Keratinocyte (primary cell): ENCODE measurements at regions not wholly inside any gene's neighbourhood (a gene's known extent, or its start where the extent isn't known, plus 50 kb on each side); places are given as distances from the start of the nearest gene placed in this dataset.

ENCODE experiments used
- DNase-seq: peaks from one replicate; pipeline ENCODE4 v3.0.0-alpha.2; 2011; ENCODE audit warnings: low read depth, missing footprints, low spot score
- FAIRE-seq: peaks from 2 replicates; lab custom pipeline; 2011; peaks lifted over from hg19 to GRCh38; lab: Jason Lieb, UNC
- H2AFZ ChIP-seq: 2 replicates; pipeline ENCODE4 v1.6.0; 2012; ENCODE audit warnings: low read length, control low read depth, inconsistent platforms; ENCODE audit not compliant: control insufficient read depth
- H3K27ac ChIP-seq: 2 replicates; pipeline ENCODE4 v1.5.1; 2011; ENCODE audit warnings: low read length; ENCODE audit not compliant: control insufficient read depth, insufficient read depth
- H3K27me3 ChIP-seq: 3 replicates; pipeline ENCODE4 v1.6.0; 2011; ENCODE audit warnings: low read length; ENCODE audit not compliant: control insufficient read depth, insufficient read depth; ENCODE audit errors: extremely low read depth
- H3K36me3 ChIP-seq, 2 experiments: 2 replicates in 1 of 2; 3 replicates in 1 of 2; pipeline ENCODE4 v1.5.1; 2011; ENCODE audit warnings: low read length in 2 of 2, mild to moderate bottlenecking in 1 of 2; ENCODE audit not compliant: control insufficient read depth in 2 of 2, insufficient read depth in 2 of 2; ENCODE audit errors: extremely low read depth in 1 of 2
- H3K4me1 ChIP-seq: 3 replicates; pipeline ENCODE4 v1.5.1; 2011; ENCODE audit warnings: low read length; ENCODE audit not compliant: control insufficient read depth, insufficient read depth; ENCODE audit errors: extremely low read depth
- H3K4me2 ChIP-seq: 3 replicates; pipeline ENCODE4 v1.6.0; 2011; ENCODE audit warnings: low read depth, low read length; ENCODE audit not compliant: control insufficient read depth, insufficient read depth; ENCODE audit errors: extremely low read depth
- H3K4me3 ChIP-seq, 3 experiments: fragments of 200-600 bp in 1 of 3; sonication (generic) in 1 of 3; 2 replicates in 2 of 3; 3 replicates in 1 of 3; pipeline ENCODE4 v1.5.1; 2011 to 2016; ENCODE audit warnings: low read length in 3 of 3, mild to moderate bottlenecking in 3 of 3, control low read depth in 2 of 3, inconsistent platforms in 1 of 3, low read depth in 1 of 3, mixed read lengths in 1 of 3, mixed run types in 1 of 3, moderate library complexity in 1 of 3; ENCODE audit not compliant: control insufficient read depth in 2 of 3, insufficient read depth in 2 of 3; ENCODE audit errors: extremely low read depth in 1 of 3
- H3K79me2 ChIP-seq: 2 replicates; pipeline ENCODE4 v1.6.0; 2012; ENCODE audit warnings: low read length; ENCODE audit not compliant: control insufficient read depth, insufficient read depth
- H3K9ac ChIP-seq: 3 replicates; pipeline ENCODE4 v1.6.0; 2011; ENCODE audit warnings: low read length; ENCODE audit not compliant: control insufficient read depth, insufficient read depth; ENCODE audit errors: extremely low read depth
- H3K9me1 ChIP-seq: 3 replicates; pipeline ENCODE4 v1.6.0; 2011; ENCODE audit warnings: low read length; ENCODE audit not compliant: control insufficient read depth, insufficient read depth; ENCODE audit errors: extremely low read depth
- H3K9me3 ChIP-seq: 2 replicates; pipeline ENCODE4 v1.5.1; 2012; ENCODE audit warnings: low read depth, low read length; ENCODE audit not compliant: control insufficient read depth
- H4K20me1 ChIP-seq: 3 replicates; pipeline ENCODE4 v1.6.0; 2011; ENCODE audit warnings: low read length; ENCODE audit not compliant: control insufficient read depth, insufficient read depth; ENCODE audit errors: extremely low read depth
- CTCF ChIP-seq, 3 experiments: IDR thresholded peaks in 1 of 3; conservative IDR thresholded peaks in 1 of 3; optimal IDR thresholded peaks in 1 of 3; 2 replicates in 2 of 3; 3 replicates in 1 of 3; pipeline versions ENCODE3 to v1.5.1; 2011; ENCODE audit warnings: low read length in 3 of 3, mild to moderate bottlenecking in 3 of 3, moderate library complexity in 2 of 3, control low read depth in 1 of 3, inconsistent platforms in 1 of 3; ENCODE audit not compliant: insufficient read depth in 2 of 3; ENCODE audit errors: extremely low read depth in 1 of 3
- EZH2 ChIP-seq: IDR thresholded peaks from one replicate; pipeline ENCODE4 v1.6.1; 2012; ENCODE audit warnings: inconsistent platforms, mild to moderate bottlenecking, low read length, moderate library complexity
- dilution Hi-C: fragments of 300-500 bp; cut with MboI; formaldehyde crosslinking; loops from one replicate; pipeline ENCODE4 v1.7.0; 2020; ENCODE audit warnings: low sequenced_read_pairs; ENCODE audit not compliant: extremely low pct_ligation_motif_present

GRCh38 chr3:72219752-72220151 is 434.8 kb upstream of the PROK2 start:
- no peaks in the 10 kb centered on the region for H3K79me2 ChIP-seq
- H3K4me3 ChIP-seq: no peak overlapping the region
- FAIRE-seq (no peak), DNase-seq (no peak)
- H2AFZ ChIP-seq: no peak overlapping the region
- no peaks in the 10 kb centered on the region for H3K27me3 ChIP-seq
- no peaks in the 10 kb centered on the region for H3K36me3 ChIP-seq
- no peak overlapping the region for H3K4me2 ChIP-seq
- H3K9ac ChIP-seq: no peak overlapping the region
- TF ChIP-seq CTCF (optimal IDR thresholded peaks at IDR 0.05 in 1 of 3, IDR thresholded peaks at IDR 0.05 in 1 of 3, conservative IDR thresholded peaks at IDR 0.05 in 1 of 3; ENCODE audit: extremely low read depth in 1 of 3, insufficient read depth in 2 of 3, low read length in 3 of 3) (no peak), EZH2 (no peak)
- no peaks in the 10 kb centered on the region for H4K20me1 ChIP-seq
- H3K9me3 ChIP-seq: no peaks in the 10 kb centered on the region
- H3K27ac ChIP-seq: no peak overlapping the region
- dilution Hi-C loops: no loop called here
- no peaks in the 10 kb centered on the region for H3K9me1 ChIP-seq
- no peaks in the 10 kb centered on the region for H3K4me1 ChIP-seq

- Histone ChIP-seq H3K9ac (no peak overlapping the region), H3K27me3 (no peaks in the 10 kb centered on the region), H4K20me1 (no peaks in the 10 kb centered on the region), H3K27ac (no peak overlapping the region), H3K36me3 (no peaks in the 10 kb centered on the region), H3K4me1 (no peaks in the 10 kb centered on the region), H3K9me1 (no peaks in the 10 kb centered on the region), H3K79me2 (no peaks in the 10 kb centered on the region), H3K4me3 (no peak overlapping the region), H2AFZ (no peak overlapping the region), H3K9me3 (no peaks in the 10 kb centered on the region), H3K4me2 (no peak overlapping the region)
- no peak for DNase-seq
- dilution Hi-C loops: no loop called here
- TF ChIP-seq EZH2 (no peak), CTCF (optimal IDR thresholded peaks at IDR 0.05 in 1 of 3, IDR thresholded peaks at IDR 0.05 in 1 of 3, conservative IDR thresholded peaks at IDR 0.05 in 1 of 3; ENCODE audit: extremely low read depth in 1 of 3, insufficient read depth in 2 of 3, low read length in 3 of 3) (no peak)
- FAIRE-seq: no peak
Measured at GRCh38 chr3:72217570-72217969, 432.6 kb upstream of the PROK2 start.
